GM19193 (cell line): ENCODE measurements at regions not wholly inside any gene's neighbourhood (a gene's known extent, or its start where the extent isn't known, plus 50 kb on each side); places are given as distances from the start of the nearest gene placed in this dataset.

ENCODE experiments used
- POLR2A ChIP-seq: IDR thresholded peaks from 4 replicates; pipeline ENCODE4 v1.6.1; 2011; ENCODE audit not compliant: insufficient read depth, insufficient read length; ENCODE audit errors: extremely low read depth

DNA sequence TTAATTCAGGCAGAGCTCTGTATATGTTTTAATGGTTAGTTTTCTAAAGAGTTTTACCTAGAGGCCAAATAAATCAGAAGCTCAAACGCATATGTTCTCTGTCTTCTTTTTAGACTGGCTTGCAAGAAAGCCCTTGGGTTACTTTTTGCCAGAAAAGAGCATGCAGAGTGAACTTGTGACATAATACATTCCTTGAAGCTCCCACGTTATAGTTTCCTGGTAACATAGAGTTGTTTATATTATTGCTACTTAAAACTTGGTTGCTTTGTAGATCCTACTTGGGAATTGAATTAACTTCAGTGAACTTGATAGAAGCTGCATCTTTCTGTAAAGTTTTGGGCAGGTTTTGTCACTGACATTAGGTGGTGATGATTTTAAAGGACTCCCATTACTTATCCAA lies 102.9 kb downstream of the C9orf152 start:
- no peak for TF ChIP-seq POLR2A

DNA sequence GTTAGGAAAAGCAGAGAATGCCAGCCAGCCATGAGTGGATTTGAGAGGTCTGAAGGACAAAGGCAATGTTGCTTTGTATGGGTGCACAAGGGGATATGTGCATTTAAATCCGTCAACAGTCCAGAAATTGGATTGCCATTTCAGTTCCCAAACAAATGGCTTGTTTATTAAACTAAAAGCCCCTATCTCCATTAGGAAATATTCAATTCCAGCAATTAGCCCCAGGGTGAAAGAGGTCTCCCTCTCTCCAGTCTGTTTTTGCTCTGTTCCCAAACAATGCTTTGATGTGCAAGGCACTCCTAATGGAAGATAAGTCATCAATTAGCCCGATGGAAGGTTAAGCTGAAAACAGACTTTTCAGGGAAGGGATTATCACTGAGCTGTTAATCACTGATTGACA lies 101.3 kb downstream of the C9orf152 start:
- no peak for TF ChIP-seq POLR2A

DNA sequence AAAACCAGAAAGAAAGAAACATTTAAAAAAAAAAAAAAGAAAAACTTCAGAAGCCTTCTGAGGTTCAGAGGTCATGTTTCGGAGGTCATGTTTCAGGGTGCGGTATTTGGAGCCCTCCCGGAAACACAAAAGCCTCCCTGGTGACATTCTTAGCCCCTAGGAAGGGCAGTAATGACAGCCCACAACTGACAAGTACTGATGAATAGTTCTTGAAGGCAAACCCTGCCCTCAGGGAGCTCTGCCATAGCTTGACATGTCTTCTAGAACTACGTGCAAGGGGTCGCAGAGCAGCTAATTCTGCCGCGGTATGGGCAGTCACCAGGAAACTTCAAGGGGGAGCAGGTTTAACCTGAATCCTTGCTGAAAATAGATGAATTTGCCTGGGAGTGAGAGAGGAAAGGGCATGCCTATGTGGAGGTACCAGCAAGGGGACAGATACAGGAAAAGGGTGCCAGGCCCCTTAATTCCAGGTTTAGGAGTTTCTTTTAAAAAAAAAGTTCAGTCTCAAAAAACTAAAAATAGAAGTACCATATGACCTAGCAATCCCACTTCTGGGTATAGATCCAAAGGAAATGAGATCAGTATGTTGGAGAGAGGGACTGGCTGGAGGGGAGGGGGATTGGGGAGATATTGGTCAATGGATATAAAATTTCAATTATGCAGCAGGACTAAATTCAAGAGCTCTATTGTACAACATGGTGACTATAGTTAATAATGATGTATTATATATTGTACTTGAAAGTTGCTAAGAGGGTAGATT lies 98.4 kb downstream of the C9orf152 start:
- TF ChIP-seq POLR2A = no peak

DNA sequence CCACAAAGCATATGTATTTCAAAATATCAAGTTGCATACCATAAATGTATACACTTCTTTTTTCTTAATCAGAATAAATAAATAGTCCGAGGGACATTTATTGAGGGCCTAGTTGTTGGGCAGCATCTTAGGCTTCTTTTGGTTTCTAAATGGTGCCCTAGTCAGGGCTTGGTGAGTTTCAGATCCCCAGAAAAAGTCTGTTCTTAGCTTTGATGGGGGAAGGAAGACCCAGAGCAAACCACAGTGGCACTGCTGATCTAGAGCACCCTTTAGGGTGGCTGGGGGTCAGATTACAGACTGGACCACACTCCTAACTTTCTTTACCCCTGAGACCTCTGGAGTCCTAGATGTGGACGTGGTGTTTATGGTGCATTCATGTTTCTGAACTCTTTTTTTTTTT lies 97.8 kb downstream of the C9orf152 start:
- no peak for TF ChIP-seq POLR2A

DNA sequence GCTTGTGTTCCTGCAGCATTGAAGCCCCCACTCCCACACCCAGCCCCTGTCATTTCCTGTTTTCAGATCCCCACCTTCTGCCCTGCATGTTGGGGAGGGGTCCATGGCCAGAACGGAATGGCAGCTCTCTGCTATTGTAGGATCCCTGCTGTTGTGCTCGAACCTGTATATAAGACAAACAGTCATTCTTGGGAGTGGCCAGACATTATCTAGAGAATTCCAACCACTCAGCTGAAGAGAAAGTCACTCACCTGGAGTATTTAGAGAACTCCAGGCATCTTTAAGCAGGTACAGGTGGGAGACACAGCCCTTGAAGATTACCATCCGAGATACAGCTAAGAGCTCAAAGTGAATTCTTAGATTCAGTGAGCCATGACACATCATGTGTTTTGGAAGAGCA lies 96.1 kb downstream of the C9orf152 start:
- TF ChIP-seq POLR2A = no peak

DNA sequence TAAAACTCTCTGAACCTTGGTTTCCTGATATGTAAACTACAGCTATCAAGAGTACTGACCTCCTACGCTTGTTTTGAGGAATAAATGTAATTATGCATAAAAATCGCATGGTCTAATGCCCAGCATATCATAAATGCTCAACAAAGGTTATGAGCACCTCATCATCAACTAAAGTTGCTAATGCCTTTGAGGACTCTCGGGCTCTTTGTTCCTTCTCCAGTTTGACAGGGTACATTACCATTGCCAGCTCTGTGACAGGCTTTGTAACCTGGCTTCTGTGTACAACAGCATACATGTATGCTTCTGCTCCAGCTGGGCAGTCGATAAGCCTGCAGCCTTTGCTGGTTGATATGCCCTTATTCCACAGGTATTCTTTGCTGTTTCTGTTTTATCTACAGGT lies 95.2 kb downstream of the C9orf152 start:
- TF ChIP-seq POLR2A = no peak

DNA sequence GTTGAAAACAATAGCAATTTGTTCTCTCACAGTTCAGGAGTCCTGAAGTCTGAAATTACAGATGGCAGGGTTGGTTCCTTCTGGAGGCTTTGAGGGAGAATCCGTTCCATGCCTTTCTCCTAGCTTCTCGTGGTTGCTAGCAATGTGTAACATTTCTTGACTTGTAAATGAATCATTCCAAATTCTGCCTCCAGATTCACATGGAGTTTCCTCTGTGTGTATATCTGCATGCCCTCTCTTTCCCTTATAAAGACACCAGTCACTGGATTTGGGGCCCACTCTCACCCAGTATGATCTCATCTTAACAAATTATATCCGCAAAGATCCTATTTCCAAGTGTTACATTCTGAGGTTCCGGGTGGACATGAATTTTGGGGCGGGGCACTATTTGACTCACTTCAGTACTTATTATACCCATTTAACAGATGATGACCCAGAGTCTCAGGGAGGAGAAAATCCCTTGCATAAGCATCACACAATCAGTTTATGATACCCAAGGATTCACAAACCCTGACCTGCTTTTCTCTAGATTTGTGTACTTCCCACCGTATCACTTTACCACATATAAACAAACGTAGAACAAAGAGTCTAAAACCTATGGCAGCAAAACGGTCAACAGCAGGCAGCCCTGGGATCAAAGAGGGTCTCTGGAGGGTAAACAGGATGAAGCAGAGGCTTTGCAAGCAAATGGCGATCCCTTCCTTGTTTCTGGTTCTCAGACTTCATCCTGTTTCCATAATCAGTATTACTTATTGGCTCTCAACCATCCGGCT lies 93.7 kb downstream of the C9orf152 start:
- TF ChIP-seq POLR2A = no peak

DNA sequence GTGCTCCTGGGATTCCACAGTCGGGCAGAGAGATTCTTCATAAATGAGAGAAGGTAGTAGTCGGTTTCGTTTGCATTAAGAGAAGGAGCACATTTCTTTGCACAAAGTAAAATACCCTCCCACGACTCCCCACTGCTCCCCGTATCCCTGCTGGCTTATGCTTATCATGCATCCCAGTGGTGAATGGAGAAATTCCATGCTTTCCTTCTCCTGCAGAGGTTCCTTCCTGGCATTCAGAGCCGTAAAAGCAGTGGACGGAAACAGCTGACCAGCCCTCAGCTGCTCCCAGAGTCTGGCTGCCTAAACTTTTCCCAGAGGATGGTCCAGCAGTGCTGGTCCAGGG lies 93.1 kb downstream of the C9orf152 start:
- no peak for TF ChIP-seq POLR2A

DNA sequence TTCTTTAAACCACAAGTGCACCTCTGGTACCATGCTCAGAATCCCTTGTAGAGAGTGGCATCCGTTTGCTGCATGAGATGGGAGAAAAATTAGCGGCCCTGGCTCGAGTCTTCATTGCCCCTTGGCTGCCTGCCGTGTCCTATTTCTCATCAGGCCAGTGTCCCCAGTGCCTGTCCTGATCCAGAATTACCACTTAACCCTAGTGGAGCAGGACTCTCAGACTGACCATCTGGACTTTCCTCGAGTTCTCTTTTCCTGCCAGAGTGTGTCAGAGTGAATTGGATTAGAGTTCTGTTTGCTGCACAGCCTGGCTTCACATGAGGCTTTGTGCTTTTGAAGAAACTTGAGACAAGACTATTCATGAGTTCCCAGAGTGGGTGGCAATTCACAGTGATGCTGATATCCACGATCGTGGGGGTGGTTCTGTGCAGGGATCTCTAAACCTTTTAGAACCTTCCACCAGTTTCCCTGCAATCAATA lies 92.6 kb downstream of the C9orf152 start:
- TF ChIP-seq POLR2A = no peak

DNA sequence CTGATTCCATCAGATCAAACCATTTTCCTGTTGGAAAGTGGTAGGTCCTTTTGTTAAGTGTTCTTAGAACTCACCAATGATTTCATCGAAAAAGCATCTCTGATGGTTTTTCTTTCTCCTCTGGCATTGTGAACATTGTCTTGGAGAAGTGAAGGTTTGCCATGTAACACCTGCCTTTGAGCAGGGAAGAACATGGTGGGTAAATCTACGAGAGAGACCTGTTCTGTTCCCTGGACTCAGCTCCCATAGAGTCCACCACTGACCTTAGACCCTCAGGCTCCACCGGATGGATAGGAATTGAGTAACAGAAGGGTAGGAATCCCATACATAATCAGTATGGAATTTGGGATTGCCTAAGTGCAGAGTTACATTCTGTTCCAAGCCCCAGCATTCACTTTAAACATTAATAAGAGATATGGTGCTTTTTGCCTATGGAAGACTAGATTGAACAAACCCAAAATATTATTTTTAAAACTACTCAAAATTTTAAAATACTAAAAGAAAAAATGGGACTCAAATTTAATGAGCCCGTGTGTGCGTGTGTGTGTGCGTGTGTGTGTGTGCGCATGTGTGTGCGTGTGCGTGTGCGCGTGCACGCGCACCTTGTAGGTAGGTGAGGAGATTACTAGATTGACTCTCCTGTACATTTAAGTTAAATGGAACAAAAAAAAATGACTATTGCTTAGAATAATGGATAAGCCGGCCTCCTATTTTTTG lies 92.0 kb downstream of the C9orf152 start:
- TF ChIP-seq POLR2A = no peak

DNA sequence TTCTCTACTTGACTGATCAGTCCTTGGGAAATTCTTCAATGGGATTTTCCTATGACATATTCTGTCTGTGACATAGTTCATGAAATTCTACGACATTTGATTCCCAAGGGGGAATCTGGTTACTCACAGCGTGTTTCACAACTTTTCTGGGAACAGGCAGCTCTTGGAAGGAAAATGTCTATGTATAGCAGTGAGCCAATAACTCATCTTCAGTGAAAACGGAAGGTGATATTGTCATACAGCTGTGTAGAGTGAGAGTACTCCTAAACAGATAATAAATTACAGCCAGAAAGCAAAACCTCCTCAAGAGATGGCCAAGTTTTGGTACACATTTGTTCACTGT lies 91.4 kb downstream of the C9orf152 start:
- TF ChIP-seq POLR2A = no peak

DNA sequence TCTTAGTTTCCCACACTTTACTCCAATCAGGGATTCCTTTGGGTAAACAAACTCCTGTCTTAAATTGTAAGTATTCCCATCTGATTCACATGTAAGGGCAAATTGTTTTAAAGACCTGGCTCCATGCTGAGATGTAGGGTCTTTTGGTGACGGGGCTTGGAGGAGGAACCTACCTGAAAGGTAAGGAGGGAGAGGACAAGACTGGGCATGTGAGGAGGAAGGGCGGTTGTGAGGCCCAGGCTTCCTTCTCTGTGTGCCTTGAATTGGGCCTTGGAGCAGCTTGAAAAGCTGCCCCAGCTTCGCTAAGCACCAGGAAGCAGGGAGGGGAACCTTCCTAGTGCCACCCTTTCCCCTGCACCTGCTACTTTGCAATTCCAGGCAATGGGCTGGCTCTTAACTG lies 86.8 kb downstream of the C9orf152 start:
- no peak for TF ChIP-seq POLR2A

DNA sequence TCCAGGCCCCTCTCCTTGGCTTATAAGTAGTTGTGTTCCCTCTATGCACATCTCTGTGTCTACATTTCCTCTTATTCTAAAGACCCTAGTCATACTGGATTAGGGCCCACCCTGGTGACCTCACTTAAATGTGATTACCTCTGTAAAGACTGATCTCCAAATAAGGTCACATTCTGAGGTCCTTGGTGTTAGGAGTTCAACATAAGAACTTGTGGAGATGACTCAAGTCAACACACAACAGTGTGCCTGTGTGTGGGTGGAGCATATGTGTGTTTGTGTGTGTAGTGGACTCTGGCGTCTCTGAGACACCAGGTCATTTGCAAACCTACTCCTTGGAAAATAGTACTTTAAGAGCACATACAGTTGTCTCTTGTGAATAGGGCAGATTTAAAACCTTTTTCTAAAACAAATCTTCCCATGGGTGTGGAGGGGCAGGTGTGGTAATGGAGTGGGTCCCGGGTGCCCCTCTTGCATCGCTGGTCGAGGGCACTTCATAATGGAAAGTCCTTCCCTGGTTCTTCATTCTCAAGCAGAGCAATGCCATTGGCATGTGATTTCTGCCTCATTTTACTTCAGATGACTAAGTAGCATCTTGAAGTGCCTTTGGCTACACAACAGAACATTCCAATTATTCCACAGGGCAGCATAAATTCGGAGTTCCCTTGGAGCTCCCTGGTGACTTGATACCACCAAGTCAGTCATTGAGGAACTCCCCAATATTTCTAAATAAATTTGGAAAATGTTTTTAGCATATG lies 84.4 kb downstream of the C9orf152 start:
- TF ChIP-seq POLR2A = no peak

DNA sequence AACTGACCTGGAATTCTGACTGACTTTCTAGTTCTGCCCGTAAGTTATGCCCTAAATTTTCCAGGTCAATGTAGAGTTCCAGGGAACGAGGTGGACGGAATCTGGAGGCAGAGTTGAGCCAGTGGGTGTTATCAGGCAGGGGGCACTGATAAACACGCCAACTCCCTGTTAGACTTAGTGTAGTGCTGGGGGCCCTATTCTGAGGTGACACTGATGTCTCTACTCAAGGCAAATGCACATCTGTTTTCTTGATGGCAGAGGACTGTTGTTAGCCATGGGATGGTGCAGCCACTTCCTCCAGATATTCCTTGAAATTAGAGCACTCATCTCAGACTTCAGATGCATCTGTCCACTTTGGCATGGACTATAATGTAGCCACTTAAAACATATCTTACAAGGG lies 83.5 kb downstream of the C9orf152 start:
- TF ChIP-seq POLR2A = no peak

DNA sequence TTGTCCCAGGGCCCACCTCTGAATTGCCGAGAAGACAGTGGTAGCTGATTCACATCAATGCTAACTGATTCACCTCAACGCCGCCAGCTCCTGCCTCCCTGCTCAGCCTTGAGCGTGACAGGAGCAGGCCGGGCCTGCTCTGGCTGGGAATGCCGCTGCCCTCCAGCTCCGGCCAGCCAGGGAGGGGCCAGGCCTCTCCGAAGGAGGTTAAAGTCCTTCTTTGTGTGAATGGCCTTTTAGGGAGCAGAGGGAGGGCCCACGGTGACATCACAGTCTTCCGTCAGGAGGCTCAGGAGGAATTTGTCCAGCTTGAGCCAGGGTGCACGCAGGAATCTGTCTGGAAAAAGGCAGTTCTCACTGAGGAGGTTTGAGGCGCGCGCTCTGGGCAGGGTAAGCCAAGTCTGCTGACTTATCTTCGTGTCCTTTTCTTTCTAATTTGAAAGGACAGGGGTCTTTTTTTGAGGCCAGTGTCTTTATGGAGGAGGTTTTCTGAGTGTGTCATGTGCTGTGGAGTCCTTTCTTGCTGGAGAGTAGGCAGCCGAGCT lies 82.7 kb downstream of the C9orf152 start:
- no peak for TF ChIP-seq POLR2A
